GM10266 (cell line): ENCODE measurements at regions not wholly inside any gene's neighbourhood (a gene's known extent, or its start where the extent isn't known, plus 50 kb on each side); places are given as distances from the start of the nearest gene placed in this dataset.

Experiments
- DNase-seq: peaks from one replicate; pipeline ENCODE4 v3.0.0; 2012; ENCODE audit errors: extremely low spot score
- TF ChIP-seq, protein P1 (sequence below): IDR thresholded peaks from 2 replicates; pipeline ENCODE4 v1.5.1; 2012; ENCODE audit warnings: mild to moderate bottlenecking, low read depth; ENCODE audit not compliant: control insufficient read depth, insufficient read depth; ENCODE audit errors: missing control alignments

- DNase-seq, result no peak
- TF ChIP-seq, protein P1, sequence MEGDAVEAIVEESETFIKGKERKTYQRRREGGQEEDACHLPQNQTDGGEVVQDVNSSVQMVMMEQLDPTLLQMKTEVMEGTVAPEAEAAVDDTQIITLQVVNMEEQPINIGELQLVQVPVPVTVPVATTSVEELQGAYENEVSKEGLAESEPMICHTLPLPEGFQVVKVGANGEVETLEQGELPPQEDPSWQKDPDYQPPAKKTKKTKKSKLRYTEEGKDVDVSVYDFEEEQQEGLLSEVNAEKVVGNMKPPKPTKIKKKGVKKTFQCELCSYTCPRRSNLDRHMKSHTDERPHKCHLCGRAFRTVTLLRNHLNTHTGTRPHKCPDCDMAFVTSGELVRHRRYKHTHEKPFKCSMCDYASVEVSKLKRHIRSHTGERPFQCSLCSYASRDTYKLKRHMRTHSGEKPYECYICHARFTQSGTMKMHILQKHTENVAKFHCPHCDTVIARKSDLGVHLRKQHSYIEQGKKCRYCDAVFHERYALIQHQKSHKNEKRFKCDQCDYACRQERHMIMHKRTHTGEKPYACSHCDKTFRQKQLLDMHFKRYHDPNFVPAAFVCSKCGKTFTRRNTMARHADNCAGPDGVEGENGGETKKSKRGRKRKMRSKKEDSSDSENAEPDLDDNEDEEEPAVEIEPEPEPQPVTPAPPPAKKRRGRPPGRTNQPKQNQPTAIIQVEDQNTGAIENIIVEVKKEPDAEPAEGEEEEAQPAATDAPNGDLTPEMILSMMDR, result no peak
Observed at GRCh38 chr20:56843817-56844216, 214.7 kb downstream of the TFAP2C start.

- no peak for DNase-seq
- TF ChIP-seq, protein P1, result no peak
Observed at GRCh38 chr20:56845546-56846086, 216.5 kb downstream of the TFAP2C start.

DNA sequence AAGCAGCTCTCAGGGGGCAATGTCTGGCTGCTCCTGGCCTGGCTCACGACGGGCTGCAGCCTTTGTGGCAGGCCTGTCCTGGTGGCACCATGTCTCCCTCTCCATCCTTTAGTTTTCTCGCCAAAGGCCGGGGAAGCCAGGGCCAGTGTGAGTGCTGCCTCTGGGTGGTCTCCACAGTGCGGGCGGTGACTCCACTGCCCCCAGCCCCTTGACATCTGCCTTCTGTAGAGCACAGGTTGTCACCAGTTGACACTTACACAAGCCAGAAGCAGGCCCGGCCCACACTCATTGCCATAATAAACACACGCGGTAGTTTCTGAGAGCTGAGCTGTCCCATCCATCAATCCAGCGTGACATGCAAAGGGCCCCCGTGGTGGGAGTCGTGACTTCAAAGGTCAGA lies 219.5 kb downstream of the TFAP2C start:
- TF ChIP-seq, protein P1, result no peak
- no peak for DNase-seq

DNA sequence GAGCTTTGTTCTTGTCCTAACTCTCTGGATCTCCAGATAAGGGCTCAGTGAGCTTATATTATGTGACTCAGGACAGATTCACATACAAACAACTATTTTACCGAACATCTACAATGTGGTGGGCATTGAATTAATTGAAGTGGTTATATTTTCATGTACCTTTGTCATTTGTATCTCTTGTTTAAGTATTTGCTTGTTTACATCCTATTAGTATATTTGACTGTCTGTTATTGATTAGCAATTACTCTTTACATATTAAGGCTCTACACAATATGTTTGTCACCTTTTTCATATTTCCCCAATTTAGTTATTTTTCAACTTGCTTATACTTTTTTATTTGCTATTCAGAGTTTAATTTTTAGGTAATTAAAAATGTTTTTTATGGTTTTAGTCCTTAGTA lies 222.4 kb downstream of the TFAP2C start:
- DNase-seq, result no peak
- TF ChIP-seq, protein P1, result no peak

DNA sequence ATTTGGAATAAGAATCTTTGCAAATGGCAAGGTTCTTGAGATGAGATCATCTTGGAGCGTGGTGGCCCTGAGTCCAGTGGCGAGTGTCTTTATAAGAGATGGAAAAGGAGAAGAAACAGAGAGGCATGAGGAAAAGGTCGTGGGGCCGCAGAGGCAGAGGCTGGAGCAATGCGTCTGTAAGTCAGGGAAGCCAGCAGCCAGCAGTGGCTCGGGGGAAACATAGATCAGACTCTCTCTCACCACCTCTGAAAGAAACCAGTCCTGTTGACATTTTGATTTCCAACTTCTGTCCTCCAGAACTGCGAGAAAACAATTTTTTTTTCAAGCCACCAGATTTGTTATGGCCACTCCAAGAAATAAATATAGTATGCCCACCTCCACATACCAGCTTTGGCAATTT lies 226.6 kb downstream of the TFAP2C start:
- DNase-seq, result no peak
- TF ChIP-seq, protein P1, result no peak

GRCh38 chr20:56857950-56858349 lies 228.8 kb downstream of the TFAP2C start:
- no peak for DNase-seq
- TF ChIP-seq, protein P1, result no peak

DNA sequence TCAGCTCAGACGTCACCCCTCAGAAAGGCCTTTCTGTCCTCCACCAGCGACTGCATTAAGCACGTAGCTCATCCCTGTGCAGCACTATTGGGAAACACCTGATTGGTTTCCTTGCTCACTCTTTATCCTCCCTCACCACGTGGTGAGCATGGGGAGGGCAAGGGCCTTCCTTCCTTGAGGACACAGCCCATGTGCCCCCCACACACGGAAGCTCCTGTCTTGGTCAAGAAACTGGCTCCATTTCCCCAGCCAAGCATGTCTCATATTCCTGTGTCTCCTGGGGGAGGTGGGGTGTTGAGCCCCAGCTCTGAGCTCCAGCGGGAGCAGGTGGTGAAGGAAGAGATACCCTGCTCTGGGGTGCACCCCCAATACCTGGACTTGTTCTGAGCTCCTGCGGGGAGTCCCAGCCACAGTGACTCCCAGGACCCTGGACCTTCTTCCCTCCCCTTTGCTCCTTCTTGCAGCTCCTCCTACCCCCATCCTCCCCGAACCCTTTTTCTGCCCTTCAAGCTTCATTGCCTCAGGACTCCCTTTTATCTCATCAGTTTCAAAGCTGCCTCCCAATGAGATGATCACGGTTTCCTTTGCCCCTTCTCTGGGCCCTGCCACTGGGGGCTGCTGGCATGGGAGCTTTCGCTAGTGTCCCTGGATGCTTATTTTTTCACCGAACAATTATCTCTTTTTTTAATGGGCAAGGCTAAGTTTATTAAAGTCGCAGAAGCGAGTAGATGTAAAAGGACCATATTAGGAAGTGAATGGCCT lies 230.1 kb downstream of the TFAP2C start:
- TF ChIP-seq, protein P1, result no peak

More for the DNA sequence above, 230.1 kb downstream of the TFAP2C start:
- no peak for DNase-seq
